AG09309 (cell line): ENCODE measurements at regions not wholly inside any gene's neighbourhood (a gene's known extent, or its start where the extent isn't known, plus 50 kb on each side); places are given as distances from the start of the nearest gene placed in this dataset.

Experiments
- DNase-seq: peaks from one replicate; pipeline ENCODE4 v3.0.0-alpha.2; 2010; ENCODE audit warnings: low read depth
- H3K4me3 ChIP-seq: 2 replicates; pipeline ENCODE4 v1.5.1; 2011; ENCODE audit warnings: mild to moderate bottlenecking, low read depth, low read length, moderate library complexity; ENCODE audit not compliant: control insufficient read depth
- CTCF ChIP-seq: IDR thresholded peaks from 2 replicates; pipeline ENCODE4 v1.5.1; 2011; ENCODE audit warnings: mild to moderate bottlenecking, low read depth, low read length, inconsistent platforms; ENCODE audit not compliant: insufficient read depth, control insufficient read depth; ENCODE audit errors: missing control alignments

GRCh38 chr1:191261111-191261510 lies 783.4 kb upstream of the BRINP3 start:
- no peak for DNase-seq
- no peak overlapping the region for H3K4me3 ChIP-seq
- no peak for TF ChIP-seq CTCF

GRCh38 chr1:191279266-191279800 lies 801.7 kb upstream of the BRINP3 start:
- no peak for DNase-seq
- TF ChIP-seq CTCF: no peak
- no peak overlapping the region for H3K4me3 ChIP-seq

GRCh38 chr1:191284175-191284574 lies 806.5 kb upstream of the BRINP3 start:
- TF ChIP-seq CTCF: no peak

GRCh38 chr1:191290441-191290840 lies 812.8 kb upstream of the BRINP3 start:
- no peak for DNase-seq
- H3K4me3 ChIP-seq: no peak overlapping the region
- no peak for TF ChIP-seq CTCF

More at GRCh38 chr1:191284175-191284574, 806.5 kb upstream of the BRINP3 start:
- no peak overlapping the region for H3K4me3 ChIP-seq
- no peak for DNase-seq

GRCh38 chr1:191305370-191305769 lies 827.7 kb upstream of the BRINP3 start:
- no peak overlapping the region for H3K4me3 ChIP-seq
- no peak for DNase-seq
- TF ChIP-seq CTCF: no peak

- no peak overlapping the region for H3K4me3 ChIP-seq
- DNase-seq: no peak
- TF ChIP-seq CTCF: no peak
Measured at GRCh38 chr1:191306916-191307315, 829.3 kb upstream of the BRINP3 start.

- no peak overlapping the region for H3K4me3 ChIP-seq
- no peak for TF ChIP-seq CTCF
- no peak for DNase-seq
Measured at GRCh38 chr1:191320062-191320461, 838.2 kb upstream of the RGS18 start.
